ENCODE measurements at regions not wholly inside any gene's neighbourhood (a gene's known extent, or its start where the extent isn't known, plus 50 kb on each side); places are given as distances from the start of the nearest gene placed in this dataset.

DNA sequence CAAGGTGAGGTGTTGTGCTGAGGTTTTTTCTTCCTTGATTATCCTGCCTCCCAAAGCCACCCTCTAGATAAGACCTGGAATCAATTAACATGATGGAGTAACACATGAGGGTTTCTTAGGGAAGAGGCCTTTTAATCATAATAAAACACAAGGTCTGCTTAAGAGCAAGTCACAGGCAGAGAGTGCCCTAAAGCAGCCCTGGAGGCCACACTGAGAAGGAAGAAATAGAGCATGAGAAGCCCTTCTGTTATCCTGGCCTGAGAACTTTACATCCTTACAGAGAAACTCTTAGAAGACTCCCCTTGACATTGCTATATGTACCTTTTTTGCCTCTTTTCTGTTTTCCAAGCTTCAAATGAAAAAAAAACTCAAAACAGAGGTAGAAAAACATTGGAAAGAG lies 132.3 kb downstream of the CEP57L1 start:
- DNase-seq (ENCODE audit: low spot score), result no peak

DNA sequence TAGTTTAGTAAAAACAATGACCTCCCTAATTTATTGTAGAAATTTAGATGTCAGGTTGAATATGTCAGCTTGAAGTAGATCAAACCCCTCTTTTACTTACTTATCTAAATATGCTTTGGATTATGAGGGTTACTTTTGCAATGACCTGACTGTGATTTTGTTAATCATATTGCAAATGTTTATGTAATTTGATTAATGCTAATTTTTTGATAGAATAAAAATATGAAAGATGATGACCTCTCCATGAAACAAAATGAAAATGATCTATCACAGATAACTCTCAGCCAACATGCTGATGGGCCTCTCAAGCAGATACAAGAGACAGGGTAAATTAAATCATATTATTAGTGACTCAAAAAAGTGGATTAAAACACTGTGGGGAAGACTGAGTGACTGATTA lies 131.0 kb downstream of the CEP57L1 start:
- DNase-seq (ENCODE audit: low spot score), result no peak

DNA sequence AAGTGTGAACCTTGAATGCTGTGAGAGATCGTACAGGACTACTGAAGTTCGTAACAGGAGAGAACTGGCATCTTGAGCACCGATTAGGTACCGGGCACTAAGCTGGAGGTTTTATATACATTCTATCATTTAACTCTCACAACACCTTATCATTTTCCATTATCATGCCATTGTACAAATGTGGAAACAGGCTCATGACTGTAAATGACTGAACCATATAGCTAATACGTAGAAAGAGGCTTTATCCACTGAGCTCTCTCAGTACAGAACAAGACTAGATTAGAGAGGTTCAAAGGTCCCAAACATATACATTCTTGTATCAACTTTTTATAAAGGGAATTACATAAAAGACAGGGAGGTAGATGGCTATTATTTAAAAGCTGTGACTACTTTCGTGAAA lies 130.6 kb downstream of the CEP57L1 start:
- no peak for DNase-seq (ENCODE audit: low spot score)

DNA sequence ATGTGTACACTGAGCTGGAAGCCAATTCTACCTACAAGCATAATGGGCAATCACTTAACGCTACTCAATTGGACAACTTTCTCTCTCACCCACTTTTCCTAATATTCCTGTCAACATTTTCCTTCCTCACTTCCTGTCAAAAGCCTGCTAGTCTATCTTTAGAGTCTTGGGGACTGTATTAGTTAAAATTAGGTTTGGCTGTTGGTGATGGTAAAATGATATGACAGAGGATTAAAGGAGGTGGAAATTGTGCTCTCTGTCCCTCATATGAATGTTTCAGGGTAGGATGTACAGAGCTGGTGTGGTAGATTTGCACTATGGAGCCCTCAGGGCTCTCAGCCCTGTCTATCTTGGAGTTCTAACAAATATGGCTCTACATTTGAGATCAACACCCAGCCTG lies 129.7 kb downstream of the CEP57L1 start:
- DNase-seq (ENCODE audit: low spot score), result no peak

DNA sequence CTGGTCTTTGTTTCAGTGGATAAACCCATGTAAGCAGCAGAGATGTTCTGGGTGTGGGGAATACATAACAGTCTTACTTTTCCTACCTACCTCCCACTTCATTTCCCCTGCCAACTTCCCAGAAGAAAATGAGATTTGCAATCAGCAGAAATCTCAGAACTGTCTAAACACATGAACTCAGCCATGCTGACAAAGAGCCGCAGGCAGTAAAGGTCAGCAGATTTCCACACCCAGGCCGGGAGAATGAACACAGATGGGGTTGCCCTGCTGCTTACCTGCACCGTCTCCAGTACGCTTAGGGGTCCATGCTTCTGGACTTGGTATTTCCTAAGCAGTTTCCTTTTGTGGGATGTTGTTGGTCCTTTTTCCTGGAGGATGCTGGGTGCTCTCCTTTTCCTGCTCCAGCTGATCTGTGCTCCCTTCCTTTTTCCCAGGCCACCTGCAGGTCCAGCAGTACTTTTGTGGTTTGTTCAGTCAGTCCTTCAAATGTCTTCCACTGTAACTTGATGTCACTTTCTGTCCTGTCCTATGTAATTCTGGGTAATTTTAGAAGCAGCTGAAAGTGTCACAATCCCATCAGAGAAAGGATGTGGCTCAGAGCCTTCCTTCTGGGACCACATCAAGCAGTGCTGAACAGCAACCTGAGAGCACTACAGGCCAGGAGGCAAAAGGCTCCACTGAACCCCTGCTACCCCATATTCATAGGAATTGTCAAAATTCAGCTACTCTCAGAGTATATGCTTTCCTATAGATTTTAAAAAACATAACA lies 129.0 kb downstream of the CEP57L1 start:
- no peak for DNase-seq (ENCODE audit: low spot score)

DNA sequence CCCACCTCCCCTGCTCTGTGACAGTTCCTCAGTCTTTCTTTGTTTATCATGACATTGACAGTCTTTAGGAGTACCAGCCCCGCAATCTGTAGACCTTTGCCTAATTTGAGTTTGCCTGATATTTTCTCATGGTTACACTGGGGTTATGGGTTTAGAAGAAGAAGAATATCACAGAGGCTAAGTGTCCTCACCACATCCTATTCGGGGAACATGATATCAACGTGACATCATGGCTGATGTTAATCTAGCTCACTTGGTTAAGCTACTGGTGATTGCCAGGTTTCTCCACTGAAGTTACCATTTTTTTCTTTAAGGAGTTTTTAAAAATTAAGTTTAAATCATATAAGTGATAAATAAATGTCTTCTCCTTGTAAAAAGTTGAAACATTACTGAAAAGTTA lies 127.5 kb downstream of the CEP57L1 start:
- no peak for DNase-seq (ENCODE audit: low spot score)

DNA sequence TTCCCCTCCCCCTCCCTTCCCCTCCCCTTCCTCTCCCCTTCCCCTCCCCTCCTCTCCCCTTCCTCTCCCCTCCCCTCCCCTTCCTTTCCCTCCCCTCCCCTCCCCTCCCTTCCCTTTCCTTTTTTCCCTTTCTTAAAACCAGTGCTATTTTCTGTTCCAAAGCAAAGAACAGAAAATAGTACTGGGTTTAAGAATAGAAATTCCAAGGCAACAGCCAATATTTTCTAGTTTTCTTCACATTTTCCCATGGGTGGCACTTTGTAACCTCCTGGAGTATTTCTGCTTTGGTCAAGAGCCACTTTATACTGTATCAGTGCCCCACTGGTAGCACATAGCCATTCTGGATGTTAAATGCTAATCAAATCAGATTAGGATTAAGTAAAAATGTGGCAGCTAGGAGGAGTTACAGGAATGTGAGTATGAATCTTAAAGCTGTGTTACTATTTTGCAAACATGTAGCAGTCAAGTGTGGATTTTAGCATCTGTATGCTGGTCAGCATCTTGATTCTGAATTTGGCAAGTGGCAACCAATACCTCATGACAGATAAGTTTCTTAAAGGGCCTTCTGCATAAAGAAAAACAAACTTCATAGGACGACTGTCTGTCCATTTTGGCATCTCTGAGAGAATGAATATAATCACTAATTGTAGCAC lies 126.4 kb downstream of the CEP57L1 start:
- no peak for DNase-seq (ENCODE audit: low spot score)
